NB4 (cell line): ENCODE measurements at regions not wholly inside any gene's neighbourhood (a gene's known extent, or its start where the extent isn't known, plus 50 kb on each side); places are given as distances from the start of the nearest gene placed in this dataset.

Source experiments
- MYC ChIP-seq: IDR thresholded peaks from 2 replicates; pipeline ENCODE4 v1.6.1; 2011; ENCODE audit warnings: low read depth, low read length
- POLR2A ChIP-seq: IDR thresholded peaks from 2 replicates; pipeline ENCODE4 v1.6.1; 2011; ENCODE audit warnings: mild to moderate bottlenecking; ENCODE audit not compliant: insufficient read length; ENCODE audit errors: extremely low read depth
- TF ChIP-seq, protein P1 (sequence below): IDR thresholded peaks from 2 replicates; pipeline ENCODE4 v1.6.1; 2011; ENCODE audit warnings: low read depth, low read length
- TF ChIP-seq, protein P2 (sequence below): IDR thresholded peaks from one replicate; pipeline ENCODE4 v1.5.1; 2012; ENCODE audit warnings: low read depth, low read length

DNA sequence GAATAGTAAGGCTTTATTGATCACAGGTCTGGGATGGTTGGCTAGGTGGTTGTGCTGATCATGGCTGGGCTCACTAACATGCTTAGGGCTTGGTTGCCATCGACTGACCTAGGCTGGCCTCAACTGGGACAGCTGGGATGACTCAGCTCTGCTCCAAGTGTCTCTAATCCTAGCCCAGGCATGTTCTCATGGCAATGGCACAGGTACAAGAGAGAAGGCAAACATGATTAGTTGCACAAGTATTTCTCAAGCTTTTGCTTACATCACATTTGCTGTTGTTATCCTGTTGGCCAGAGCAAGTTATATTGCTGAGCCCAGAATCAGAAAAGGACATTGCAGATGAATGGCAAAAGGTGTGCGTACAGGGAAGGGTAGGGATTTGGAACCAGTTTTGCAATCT is 68.5 kb upstream of the SLC35C1 start:
- TF ChIP-seq POLR2A, result no peak
- TF ChIP-seq, protein P1, sequence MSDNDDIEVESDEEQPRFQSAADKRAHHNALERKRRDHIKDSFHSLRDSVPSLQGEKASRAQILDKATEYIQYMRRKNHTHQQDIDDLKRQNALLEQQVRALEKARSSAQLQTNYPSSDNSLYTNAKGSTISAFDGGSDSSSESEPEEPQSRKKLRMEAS, result no peak
- TF ChIP-seq, protein P2, sequence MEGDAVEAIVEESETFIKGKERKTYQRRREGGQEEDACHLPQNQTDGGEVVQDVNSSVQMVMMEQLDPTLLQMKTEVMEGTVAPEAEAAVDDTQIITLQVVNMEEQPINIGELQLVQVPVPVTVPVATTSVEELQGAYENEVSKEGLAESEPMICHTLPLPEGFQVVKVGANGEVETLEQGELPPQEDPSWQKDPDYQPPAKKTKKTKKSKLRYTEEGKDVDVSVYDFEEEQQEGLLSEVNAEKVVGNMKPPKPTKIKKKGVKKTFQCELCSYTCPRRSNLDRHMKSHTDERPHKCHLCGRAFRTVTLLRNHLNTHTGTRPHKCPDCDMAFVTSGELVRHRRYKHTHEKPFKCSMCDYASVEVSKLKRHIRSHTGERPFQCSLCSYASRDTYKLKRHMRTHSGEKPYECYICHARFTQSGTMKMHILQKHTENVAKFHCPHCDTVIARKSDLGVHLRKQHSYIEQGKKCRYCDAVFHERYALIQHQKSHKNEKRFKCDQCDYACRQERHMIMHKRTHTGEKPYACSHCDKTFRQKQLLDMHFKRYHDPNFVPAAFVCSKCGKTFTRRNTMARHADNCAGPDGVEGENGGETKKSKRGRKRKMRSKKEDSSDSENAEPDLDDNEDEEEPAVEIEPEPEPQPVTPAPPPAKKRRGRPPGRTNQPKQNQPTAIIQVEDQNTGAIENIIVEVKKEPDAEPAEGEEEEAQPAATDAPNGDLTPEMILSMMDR, result no peak
- no peak for TF ChIP-seq MYC
